Fibroblast of upper back skin (primary cell): ENCODE measurements at regions not wholly inside any gene's neighbourhood (a gene's known extent, or its start where the extent isn't known, plus 50 kb on each side); places are given as distances from the start of the nearest gene placed in this dataset.

Source experiments
- DNase-seq: peaks from one replicate; pipeline ENCODE4 v3.0.0-alpha.2; 2013

GRCh38 chr5:176734756-176735342 lies 75.5 kb upstream of the UNC5A start:
- DNase-seq = no peak

DNA sequence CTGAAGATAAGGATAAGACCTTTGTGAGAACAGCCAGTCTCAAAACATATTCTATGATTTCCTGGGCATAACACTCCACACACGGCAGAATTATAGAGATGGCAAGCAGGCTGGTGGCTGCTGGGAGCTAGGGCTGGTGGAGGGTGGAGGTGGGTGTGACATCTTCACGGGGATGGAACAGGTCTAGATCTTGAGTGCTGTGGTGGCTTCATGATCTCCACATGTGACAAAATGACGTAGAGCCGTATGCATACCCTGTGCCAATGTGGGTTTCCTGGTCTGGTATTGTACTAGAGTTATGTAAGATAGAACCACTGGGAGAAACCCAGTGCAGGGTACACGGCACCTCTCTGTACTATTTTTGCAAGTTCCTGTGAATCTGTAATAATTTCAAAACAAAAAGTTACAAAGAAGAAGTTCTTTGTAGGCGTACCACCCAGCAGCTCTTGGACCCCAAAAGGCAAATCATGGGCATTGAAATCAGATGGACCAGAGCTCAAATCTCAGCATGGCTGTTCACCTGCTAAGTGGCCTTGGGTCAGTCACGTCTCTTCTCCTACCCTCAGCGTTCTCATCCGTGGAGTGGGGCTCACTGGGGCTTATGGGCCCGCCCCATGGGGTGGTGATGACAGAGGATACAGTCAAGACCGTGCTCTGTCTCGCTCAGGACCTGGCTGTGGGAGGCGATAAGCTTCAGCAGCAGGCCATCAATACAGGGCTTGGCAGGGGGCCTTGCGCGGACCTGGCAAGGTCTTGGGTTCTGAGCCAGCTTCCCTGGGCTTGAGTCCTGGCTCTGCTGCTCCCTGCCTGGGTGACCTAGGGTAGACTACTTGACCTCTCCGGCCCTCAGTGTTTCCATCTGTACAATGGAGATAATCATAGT lies 74.7 kb upstream of the UNC5A start:
- DNase-seq = no peak

- no peak for DNase-seq
Measured at GRCh38 chr5:176736301-176736930, 73.9 kb upstream of the UNC5A start.

DNA sequence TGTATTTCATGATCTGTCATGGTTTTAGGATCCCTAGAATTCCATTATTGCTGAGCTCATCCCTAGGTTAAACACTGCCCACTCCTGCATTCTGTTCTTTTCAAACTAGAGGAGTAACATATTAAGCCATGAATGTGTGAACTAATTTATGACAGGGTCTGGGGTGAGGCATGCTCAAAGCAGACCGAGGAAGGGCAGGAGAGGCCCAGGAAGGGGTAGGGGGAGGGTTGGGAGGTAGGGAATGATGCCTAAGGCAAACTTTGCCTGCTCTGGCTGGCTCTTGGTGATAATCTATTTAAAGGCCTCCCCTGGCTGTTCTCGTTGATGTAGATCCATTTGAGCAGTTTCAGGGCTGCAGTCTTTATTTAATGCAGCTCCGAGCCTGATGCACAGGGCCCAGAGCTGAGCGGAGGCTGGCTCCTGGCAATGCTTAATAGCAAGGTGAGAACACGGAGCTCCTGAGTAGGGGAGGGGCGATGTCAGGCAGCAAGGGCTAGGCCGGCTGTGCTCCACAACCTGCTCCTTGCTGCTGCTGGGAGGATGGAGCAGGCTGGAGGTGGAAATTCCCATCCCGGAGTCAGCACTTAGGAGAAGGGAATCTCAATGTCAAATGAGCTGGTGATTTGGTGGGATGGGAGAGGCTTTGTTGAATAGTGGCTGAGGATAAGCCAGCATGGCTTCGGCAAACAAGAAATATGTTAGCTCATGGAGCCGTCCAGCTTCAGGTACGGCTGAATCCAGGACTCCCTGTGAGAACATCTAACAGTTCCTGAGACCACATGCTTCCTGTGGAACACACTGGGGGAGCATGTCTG lies 73.2 kb upstream of the UNC5A start:
- DNase-seq = no peak

DNA sequence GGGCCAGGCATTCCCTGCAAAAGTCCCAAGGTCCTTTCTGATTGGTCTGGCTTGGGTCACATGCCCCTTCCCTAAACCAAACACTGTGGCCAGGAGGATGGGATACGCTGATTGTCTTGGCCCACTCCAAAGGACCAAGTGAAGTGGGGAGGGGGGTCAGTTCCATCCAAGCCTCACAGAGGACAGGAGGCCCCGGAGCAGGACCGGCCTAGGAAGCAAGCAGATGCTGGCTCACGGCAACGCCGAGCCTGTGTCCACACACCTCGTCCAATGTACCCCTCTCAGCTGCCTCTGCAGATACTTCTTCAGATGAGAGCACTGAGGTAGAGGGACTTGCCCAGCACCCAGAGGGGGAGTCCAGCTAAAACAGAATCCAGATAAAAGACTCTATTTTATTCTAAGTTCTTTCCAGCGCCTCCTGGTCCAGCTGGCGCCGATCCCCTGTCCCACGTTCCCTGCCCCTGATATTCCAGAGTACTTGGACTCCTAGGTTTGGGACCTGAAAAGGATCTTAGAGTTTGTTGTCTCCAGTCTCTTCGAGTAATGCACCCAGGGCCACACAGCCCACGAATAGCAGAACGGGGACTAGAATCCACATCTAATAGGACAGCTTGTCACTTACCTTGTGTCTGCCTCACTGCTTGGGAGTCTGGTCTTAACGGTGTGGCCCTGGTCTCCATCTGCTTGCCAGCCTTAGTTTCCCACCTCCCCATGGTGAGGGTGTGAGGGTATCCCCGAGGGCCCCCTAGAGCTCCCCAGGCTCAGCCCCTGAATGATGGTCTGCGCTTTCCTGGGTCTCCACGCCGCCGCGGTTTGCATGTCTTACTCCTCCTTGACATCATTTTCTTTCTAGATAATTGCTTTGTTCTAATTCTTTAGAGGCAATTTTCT lies 72.4 kb upstream of the UNC5A start:
- DNase-seq = no peak

DNA sequence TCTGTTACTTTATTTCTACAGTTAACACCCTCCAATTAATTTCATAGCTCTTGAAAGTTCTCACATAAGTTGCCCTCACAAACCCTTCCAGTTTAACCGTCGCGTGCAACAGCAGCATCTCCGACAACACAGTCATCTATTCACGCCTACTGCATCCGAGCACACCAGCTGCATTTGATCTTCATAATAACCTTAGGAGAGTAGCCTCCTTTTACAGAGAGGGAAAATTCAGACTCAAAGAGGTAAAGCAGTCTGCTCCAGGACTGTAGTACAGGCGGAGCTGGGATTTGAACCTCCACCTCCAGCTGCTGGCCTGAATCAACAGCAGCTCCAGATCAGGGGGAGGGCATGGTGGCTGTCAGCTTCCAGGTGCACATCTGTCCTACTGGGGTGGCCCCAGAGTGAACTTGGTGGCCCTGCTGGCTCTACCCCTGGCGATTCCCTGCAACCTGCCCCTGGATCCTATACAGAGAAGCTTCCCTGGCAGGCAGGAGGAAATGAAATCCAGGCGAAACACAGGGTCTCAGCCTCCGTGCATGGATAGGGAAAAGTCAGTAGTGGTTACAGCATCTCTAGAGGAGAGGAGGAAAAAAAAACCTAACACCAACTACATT lies 71.6 kb upstream of the UNC5A start:
- DNase-seq = no peak

- no peak for DNase-seq
Measured at GRCh38 chr5:176739461-176740051, 70.8 kb upstream of the UNC5A start.

DNA sequence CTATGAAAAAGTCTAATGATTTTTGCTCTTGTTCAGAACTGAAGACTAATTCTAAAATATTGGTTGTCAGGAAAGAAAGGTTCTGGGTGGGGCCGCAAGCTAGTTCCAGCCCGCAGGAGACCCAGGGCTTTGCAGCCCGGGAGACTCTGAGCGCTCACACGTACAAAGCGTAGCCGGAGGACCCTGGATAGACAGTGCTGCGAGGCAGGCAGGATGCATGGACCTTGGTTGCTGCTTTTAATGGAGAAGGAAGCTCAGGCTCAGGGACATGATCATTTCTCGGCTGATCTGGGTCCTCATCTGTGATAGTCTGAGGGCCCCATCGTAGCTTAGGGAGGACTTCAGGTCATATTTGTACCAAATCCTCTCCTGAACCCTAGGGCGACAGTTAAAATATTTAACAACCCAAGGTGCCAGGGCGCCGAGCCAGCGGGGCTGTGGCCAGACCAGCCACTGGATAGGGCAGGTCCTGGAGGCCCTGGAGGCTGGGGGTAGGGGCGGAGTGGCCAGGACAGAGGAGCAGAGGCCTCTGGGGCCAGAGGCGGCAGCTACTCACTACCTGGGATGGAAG lies 70.1 kb upstream of the UNC5A start:
- DNase-seq = no peak

GRCh38 chr5:176740702-176741496 lies 69.5 kb upstream of the UNC5A start:
- no peak for DNase-seq

- no peak for DNase-seq
Measured at GRCh38 chr5:176741561-176742211, 68.7 kb upstream of the UNC5A start.

GRCh38 chr5:176742246-176743105 lies 67.9 kb upstream of the UNC5A start:
- no peak for DNase-seq

DNA sequence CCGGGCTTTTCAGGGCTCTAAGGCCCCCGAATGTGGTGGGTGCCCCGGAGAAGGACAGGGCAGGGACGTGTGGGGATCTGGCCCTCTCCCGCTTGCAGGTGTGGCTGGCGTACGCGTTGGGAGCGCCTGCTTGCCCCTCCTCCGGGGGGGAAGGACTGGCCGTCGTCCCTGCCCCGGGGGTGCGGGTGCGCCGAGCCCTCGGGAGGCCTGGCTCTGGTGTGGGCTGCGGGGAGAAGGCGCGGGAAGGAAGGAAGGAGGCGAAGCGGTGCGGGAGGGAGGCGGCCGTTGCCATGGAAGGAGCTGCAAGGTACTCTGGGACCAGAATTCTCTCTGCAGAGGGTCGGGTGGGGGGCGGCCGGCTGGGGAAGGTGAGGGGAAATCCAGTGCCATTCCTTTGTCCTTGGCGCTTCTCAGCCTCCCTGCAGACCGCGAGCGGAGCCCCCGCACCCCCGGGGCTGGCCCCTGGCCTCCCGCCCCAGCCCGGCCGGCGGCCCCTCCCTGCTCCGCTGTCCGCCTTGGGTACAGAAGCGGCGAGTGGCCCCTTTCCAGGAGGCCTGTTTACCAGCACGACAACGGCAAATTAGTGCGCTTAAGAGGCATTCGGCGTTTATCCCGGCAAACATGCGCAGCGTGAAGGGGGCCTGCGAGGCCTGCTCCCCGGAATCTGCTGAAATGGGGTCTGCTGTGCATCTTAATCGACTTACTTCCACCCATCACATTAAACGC lies 67.1 kb upstream of the UNC5A start:
- no peak for DNase-seq

DNA sequence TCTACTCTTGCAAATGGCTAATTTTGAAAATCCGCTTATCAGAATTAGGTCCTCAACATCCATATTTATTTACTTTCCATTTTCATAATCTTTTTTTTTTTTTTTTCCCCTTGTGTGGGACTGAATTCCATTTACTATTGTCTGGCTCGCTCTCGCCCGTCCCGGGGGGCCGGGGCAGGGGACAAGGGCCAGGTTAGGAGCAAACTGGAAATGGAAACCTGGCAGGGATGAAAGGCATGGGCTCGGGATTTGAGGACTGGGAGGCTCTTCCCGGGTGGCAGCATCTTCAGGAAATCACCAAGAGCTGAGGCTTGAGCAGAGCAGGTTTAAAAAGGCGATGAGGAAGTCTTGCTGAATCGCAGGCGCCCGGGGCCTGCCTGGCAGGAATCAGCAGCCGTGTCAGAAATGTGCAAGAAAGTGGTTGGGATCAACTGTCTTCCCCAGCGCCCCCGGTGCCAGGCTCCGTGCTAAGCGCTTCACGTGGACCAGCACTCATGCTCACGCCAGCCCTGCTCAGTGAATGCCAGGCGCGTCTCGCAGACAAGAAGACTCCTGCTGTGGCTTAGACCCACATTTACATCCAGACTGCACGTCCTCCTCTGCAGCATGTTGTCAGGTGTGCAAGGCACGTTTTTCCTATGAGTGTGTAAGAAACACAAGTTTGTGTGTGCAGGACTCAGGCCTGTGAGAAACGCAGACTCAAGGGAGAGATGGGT lies 66.3 kb upstream of the UNC5A start:
- no peak for DNase-seq

DNA sequence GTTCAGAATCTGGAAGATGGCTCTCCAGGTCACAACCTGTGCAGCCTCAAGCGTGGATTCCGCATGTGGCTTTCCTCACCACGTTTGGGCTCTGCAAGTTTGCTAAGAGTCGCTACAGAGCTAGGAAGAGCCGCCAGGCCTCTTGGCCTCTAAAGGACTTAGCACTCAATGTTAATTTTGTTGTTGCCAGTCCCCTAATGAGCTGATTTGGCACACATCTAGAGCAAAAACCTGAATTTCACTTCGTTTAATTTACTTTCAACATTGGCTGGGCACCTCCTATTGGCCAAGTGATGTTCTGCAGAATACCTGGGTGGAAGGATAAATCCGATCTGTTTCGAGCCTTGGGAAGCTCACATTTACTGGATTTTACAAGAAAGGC lies 65.8 kb upstream of the UNC5A start:
- DNase-seq = no peak

GRCh38 chr5:176747670-176748072 lies 62.7 kb upstream of the UNC5A start:
- DNase-seq = no peak

- no peak for DNase-seq
Measured at GRCh38 chr5:176748073-176748966, 62.0 kb upstream of the UNC5A start.
